ENCODE measurements at regions not wholly inside any gene's neighbourhood (a gene's known extent, or its start where the extent isn't known, plus 50 kb on each side); places are given as distances from the start of the nearest gene placed in this dataset.

DNA sequence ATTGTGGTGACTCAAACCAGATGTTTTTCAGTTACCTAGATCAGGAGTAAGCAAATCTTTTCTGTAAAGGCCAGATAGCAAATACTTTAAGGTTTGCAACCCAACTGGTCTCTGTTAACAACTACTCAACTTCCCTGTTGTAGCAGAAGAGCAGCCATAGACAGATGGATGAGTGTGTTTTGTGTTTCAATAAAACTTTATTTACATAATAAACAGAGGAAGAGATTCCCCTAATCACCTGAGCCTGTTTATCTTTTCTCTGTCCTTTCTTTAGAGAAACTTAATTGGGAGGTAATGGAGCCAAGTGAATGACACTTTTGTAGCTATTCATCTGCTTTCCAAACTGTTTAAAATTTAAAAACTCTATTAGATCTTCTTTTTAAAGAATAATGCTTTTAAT is 365.1 kb downstream of the IPO8 start:
- no peaks in the 10 kb centered on the region for H3K36me3 ChIP-seq (ENCODE audit: control insufficient read depth in 2 of 2, extremely low read depth in 1 of 2, insufficient read depth in 2 of 2, low read length in 2 of 2)
- H3K4me1 ChIP-seq (ENCODE audit: control insufficient read depth, extremely low read depth, insufficient read depth, low read length), result no peaks in the 10 kb centered on the region
- no peak overlapping the region for H3K27ac ChIP-seq (ENCODE audit: control insufficient read depth, insufficient read depth, low read length)
- no peaks in the 10 kb centered on the region for H3K79me2 ChIP-seq (ENCODE audit: control insufficient read depth, insufficient read depth, low read length)
- no peak overlapping the region for H3K9ac ChIP-seq (ENCODE audit: control insufficient read depth, extremely low read depth, insufficient read depth, low read length)
- no peak for FAIRE-seq
- no peaks in the 10 kb centered on the region for H3K9me3 ChIP-seq (ENCODE audit: control insufficient read depth, low read depth, low read length)
- no peaks in the 10 kb centered on the region for H4K20me1 ChIP-seq (ENCODE audit: control insufficient read depth, extremely low read depth, insufficient read depth, low read length)
- H3K4me2 ChIP-seq (ENCODE audit: control insufficient read depth, extremely low read depth, insufficient read depth, low read depth, low read length), result no peak overlapping the region
- H3K4me3 ChIP-seq (ENCODE audit: control insufficient read depth in 2 of 3, extremely low read depth in 1 of 3, insufficient read depth in 2 of 3, low read depth in 1 of 3, low read length in 3 of 3), result no peak overlapping the region
- H3K9me1 ChIP-seq (ENCODE audit: control insufficient read depth, extremely low read depth, insufficient read depth, low read length), result no peaks in the 10 kb centered on the region
- no peak for TF ChIP-seq EZH2 (IDR thresholded peaks at IDR 0.05; ENCODE audit: low read length)
- TF ChIP-seq, protein P1, sequence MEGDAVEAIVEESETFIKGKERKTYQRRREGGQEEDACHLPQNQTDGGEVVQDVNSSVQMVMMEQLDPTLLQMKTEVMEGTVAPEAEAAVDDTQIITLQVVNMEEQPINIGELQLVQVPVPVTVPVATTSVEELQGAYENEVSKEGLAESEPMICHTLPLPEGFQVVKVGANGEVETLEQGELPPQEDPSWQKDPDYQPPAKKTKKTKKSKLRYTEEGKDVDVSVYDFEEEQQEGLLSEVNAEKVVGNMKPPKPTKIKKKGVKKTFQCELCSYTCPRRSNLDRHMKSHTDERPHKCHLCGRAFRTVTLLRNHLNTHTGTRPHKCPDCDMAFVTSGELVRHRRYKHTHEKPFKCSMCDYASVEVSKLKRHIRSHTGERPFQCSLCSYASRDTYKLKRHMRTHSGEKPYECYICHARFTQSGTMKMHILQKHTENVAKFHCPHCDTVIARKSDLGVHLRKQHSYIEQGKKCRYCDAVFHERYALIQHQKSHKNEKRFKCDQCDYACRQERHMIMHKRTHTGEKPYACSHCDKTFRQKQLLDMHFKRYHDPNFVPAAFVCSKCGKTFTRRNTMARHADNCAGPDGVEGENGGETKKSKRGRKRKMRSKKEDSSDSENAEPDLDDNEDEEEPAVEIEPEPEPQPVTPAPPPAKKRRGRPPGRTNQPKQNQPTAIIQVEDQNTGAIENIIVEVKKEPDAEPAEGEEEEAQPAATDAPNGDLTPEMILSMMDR (optimal IDR thresholded peaks at IDR 0.05 in 1 of 3, IDR thresholded peaks at IDR 0.05 in 1 of 3, conservative IDR thresholded peaks at IDR 0.05 in 1 of 3; ENCODE audit: extremely low read depth in 1 of 3, insufficient read depth in 2 of 3, low read length in 3 of 3), result no peak
- H2AFZ ChIP-seq (ENCODE audit: control insufficient read depth, low read length), result no peak overlapping the region
- no peak for DNase-seq (ENCODE audit: low read depth, low spot score)
- no peaks in the 10 kb centered on the region for H3K27me3 ChIP-seq (ENCODE audit: control insufficient read depth, extremely low read depth, insufficient read depth, low read length)
- dilution Hi-C loops (cut with MboI; ENCODE audit: extremely low pct_ligation_motif_present, low sequenced_read_pairs), result no loop called here

DNA sequence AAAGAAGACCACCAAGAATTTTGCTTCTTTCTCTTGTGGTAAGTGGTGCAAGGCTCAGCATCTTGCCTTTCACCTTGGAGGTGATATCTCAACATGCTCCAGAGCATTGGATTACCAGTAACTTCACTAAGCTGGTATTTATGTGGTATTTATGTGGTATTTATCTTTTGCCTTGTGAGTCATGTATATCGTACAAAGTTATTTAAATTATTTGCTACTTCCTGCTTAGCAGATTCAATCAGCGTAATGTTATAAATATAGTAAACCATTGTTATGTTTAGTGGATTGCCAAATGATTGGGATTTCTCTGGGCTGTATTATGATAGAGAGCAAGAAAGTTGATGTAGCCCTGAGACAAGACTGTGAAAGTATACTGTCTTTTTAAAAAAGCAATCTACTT is 366.4 kb downstream of the IPO8 start:
- DNase-seq (ENCODE audit: low read depth, low spot score) (no peak), FAIRE-seq (no peak)
- no peaks in the 10 kb centered on the region for H3K9me1 ChIP-seq (ENCODE audit: control insufficient read depth, extremely low read depth, insufficient read depth, low read length)
- H3K27me3 ChIP-seq (ENCODE audit: control insufficient read depth, extremely low read depth, insufficient read depth, low read length), result no peaks in the 10 kb centered on the region
- no peaks in the 10 kb centered on the region for H3K36me3 ChIP-seq (ENCODE audit: control insufficient read depth in 2 of 2, extremely low read depth in 1 of 2, insufficient read depth in 2 of 2, low read length in 2 of 2)
- H3K9me3 ChIP-seq (ENCODE audit: control insufficient read depth, low read depth, low read length), result no peaks in the 10 kb centered on the region
- H3K4me1 ChIP-seq (ENCODE audit: control insufficient read depth, extremely low read depth, insufficient read depth, low read length), result no peaks in the 10 kb centered on the region
- TF ChIP-seq EZH2 (IDR thresholded peaks at IDR 0.05; ENCODE audit: low read length), result no peak
- TF ChIP-seq, protein P1 (optimal IDR thresholded peaks at IDR 0.05 in 1 of 3, IDR thresholded peaks at IDR 0.05 in 1 of 3, conservative IDR thresholded peaks at IDR 0.05 in 1 of 3; ENCODE audit: extremely low read depth in 1 of 3, insufficient read depth in 2 of 3, low read length in 3 of 3), result no peak
- H3K4me3 ChIP-seq (ENCODE audit: control insufficient read depth in 2 of 3, extremely low read depth in 1 of 3, insufficient read depth in 2 of 3, low read depth in 1 of 3, low read length in 3 of 3), result no peak overlapping the region
- H4K20me1 ChIP-seq (ENCODE audit: control insufficient read depth, extremely low read depth, insufficient read depth, low read length), result no peaks in the 10 kb centered on the region
- no peak overlapping the region for H3K4me2 ChIP-seq (ENCODE audit: control insufficient read depth, extremely low read depth, insufficient read depth, low read depth, low read length)
- no peak overlapping the region for H3K27ac ChIP-seq (ENCODE audit: control insufficient read depth, insufficient read depth, low read length)
- no peak overlapping the region for H2AFZ ChIP-seq (ENCODE audit: control insufficient read depth, low read length)
- H3K79me2 ChIP-seq (ENCODE audit: control insufficient read depth, insufficient read depth, low read length), result no peaks in the 10 kb centered on the region
- no peak overlapping the region for H3K9ac ChIP-seq (ENCODE audit: control insufficient read depth, extremely low read depth, insufficient read depth, low read length)
- dilution Hi-C loops (cut with MboI; ENCODE audit: extremely low pct_ligation_motif_present, low sequenced_read_pairs), result no loop called here

All from keratinocyte (primary cell).